B cell (primary cell): ENCODE measurements at regions not wholly inside any gene's neighbourhood (a gene's known extent, or its start where the extent isn't known, plus 50 kb on each side); places are given as distances from the start of the nearest gene placed in this dataset.

Experiments
- ATAC-seq: fragments of 200-7000 bp; cut with Tn5 transposase; one replicate; pipeline ENCODE4 v1.10.0; 2021; ENCODE audit warnings: low read depth, mild to moderate bottlenecking, moderate number of reproducible peaks, moderate library complexity
- CTCF ChIA-PET: fragments of 350-600 bp; sonication (Branson Sonifier 250); formaldehyde crosslinking; loops from one replicate; lab custom pipeline; 2021; ENCODE audit warnings: antibody characterized with exemption, inconsistent platforms; lab: Charles Lee
- POLR2A ChIA-PET: fragments of 350-600 bp; sonication (Branson Sonifier 250); formaldehyde crosslinking; loops from one replicate; lab custom pipeline; 2021; ENCODE audit warnings: antibody characterized with exemption; lab: Charles Lee
- DNase-seq: peaks from one replicate; pipeline ENCODE4 v3.0.0; 2013
- H2AFZ ChIP-seq: 2 replicates; pipeline ENCODE4 v1.6.1; 2012; ENCODE audit warnings: mild to moderate bottlenecking, low read depth, low read length; ENCODE audit not compliant: insufficient read depth, poor library complexity, severe bottlenecking
- H3K27ac ChIP-seq, 2 donors: 1 replicate in 1 of 2; 2 replicates in 1 of 2; pipeline ENCODE4 v1.5.1; 2012 to 2013; ENCODE audit warnings: low read length in 2 of 2, mild to moderate bottlenecking in 2 of 2, moderate library complexity in 1 of 2
- H3K27me3 ChIP-seq, 4 experiments: fragments of 200-600 bp in 1 of 4; sonication (generic) in 1 of 4; replicated peaks in 1 of 4; 1 replicate in 2 of 4; 2 replicates in 2 of 4; pipeline versions ENCODE4 v1.6.1 to v1.7.0; 2013 to 2016; ENCODE audit warnings: low read length in 3 of 4, mild to moderate bottlenecking in 2 of 4, mixed read lengths in 1 of 4, moderate library complexity in 1 of 4; ENCODE audit not compliant: insufficient read depth in 4 of 4, control insufficient read depth in 3 of 4; ENCODE audit errors: control extremely low read depth in 1 of 4
- H3K36me3 ChIP-seq, 2 experiments: replicated peaks in 1 of 2; 1 replicate in 1 of 2; 2 replicates in 1 of 2; pipeline versions ENCODE4 v1.6.1 to v1.7.1; 2013; ENCODE audit warnings: low read length in 1 of 2; ENCODE audit not compliant: insufficient read depth in 2 of 2, control insufficient read depth in 1 of 2; ENCODE audit errors: control extremely low read depth in 1 of 2, extremely low read depth in 1 of 2
- H3K4me1 ChIP-seq, 2 donors: fragments of 200-600 bp in 1 of 2; sonication (generic) in 1 of 2; 1 replicate in 1 of 2; 2 replicates in 1 of 2; pipeline versions ENCODE4 v1.5.1 to v1.6.1; 2013 to 2017; ENCODE audit warnings: low read length in 2 of 2; ENCODE audit not compliant: control insufficient read depth in 2 of 2, insufficient read depth in 2 of 2
- H3K4me2 ChIP-seq: replicated peaks from 2 replicates; pipeline ENCODE3; 2012; ENCODE audit warnings: mild to moderate bottlenecking, low read depth, low read length; ENCODE audit not compliant: poor library complexity, severe bottlenecking
- H3K4me3 ChIP-seq, 5 experiments: fragments of 200-600 bp in 1 of 5; sonication (generic) in 1 of 5; 1 replicate in 3 of 5; 2 replicates in 2 of 5; pipeline versions ENCODE4 v1.5.1 to v1.7.0; 2011 to 2016; ENCODE audit warnings: low read length in 4 of 5, mild to moderate bottlenecking in 4 of 5, low read depth in 2 of 5, control low read depth in 1 of 5, moderate library complexity in 1 of 5; ENCODE audit not compliant: insufficient read depth in 1 of 5; ENCODE audit errors: control extremely low read depth in 1 of 5, extremely low read depth in 1 of 5
- H3K79me2 ChIP-seq: fragments of 200-600 bp; sonication (generic); one replicate; pipeline ENCODE4 v1.6.0; 2016; ENCODE audit warnings: low read length; ENCODE audit not compliant: control insufficient read depth, insufficient read depth
- H3K9ac ChIP-seq: fragments of 200-600 bp; sonication (generic); 2 replicates; pipeline ENCODE4 v1.6.1; 2017; ENCODE audit warnings: mild to moderate bottlenecking, low read length, moderate library complexity
- H3K9me3 ChIP-seq, 3 donors: one replicate each; pipeline versions ENCODE4 v1.6.1 to v1.7.1; 2013; ENCODE audit warnings: low read length in 2 of 3; ENCODE audit not compliant: control insufficient read depth in 2 of 3, insufficient read depth in 1 of 3; ENCODE audit errors: control extremely low read depth in 1 of 3
- H4K20me1 ChIP-seq: 2 replicates; pipeline ENCODE4 v1.6.0; 2012; ENCODE audit warnings: mild to moderate bottlenecking, low read length; ENCODE audit not compliant: insufficient read depth, control insufficient read depth, poor library complexity, severe bottlenecking
- H3K27ac Mint-ChIP-seq: one replicate; pipeline ENCODE4 v1.8.0; 2021; ENCODE audit warnings: mixed read lengths
- H3K27me3 Mint-ChIP-seq: one replicate; pipeline ENCODE4 v1.8.0; 2021; ENCODE audit warnings: mixed read lengths
- H3K4me1 Mint-ChIP-seq: one replicate; pipeline ENCODE4 v1.8.0; 2021; ENCODE audit warnings: mixed read lengths
- H3K4me3 Mint-ChIP-seq: one replicate; pipeline ENCODE4 v1.8.0; 2021; ENCODE audit warnings: mixed read lengths
- H3K9me3 Mint-ChIP-seq: one replicate; pipeline ENCODE4 v1.8.0; 2022; ENCODE audit warnings: mixed read lengths; ENCODE audit not compliant: insufficient read depth
- EZH2 ChIP-seq: IDR thresholded peaks from 2 replicates; pipeline ENCODE4 v1.6.1; 2012; ENCODE audit warnings: borderline replicate concordance, low read depth, mild to moderate bottlenecking, moderate library complexity, low read length; ENCODE audit not compliant: insufficient read depth, poor library complexity, severe bottlenecking
- WGBS: methylation state at CpG from one replicate; pipeline ENCODE4 v1.1.5; 2013; ENCODE audit warnings: missing lambda C conversion rate; ENCODE audit not compliant: insufficient coverage; 5-methylcytosine and 5-hydroxymethylcytosine counted together
- intact Hi-C: fragments of 100-400 bp; cut with micrococcal nuclease; formaldehyde crosslinking; loops from one replicate; pipeline ENCODE4 v1.10.0; 2022
- TF ChIP-seq, protein P1 (sequence below): fragments of 200-600 bp; IDR thresholded peaks from one replicate; pipeline ENCODE4 v1.8.0; 2022; ENCODE audit warnings: antibody characterized with exemption, mild to moderate bottlenecking

GRCh38 chr18:64401268-64402060 lies 252.6 kb upstream of the LINC00305 start:
- Histone ChIP-seq H3K4me3 (no peak overlapping the region), H3K36me3 (no peaks in the 10 kb centered on the region), H3K27ac (no peak overlapping the region), H3K4me2 (no peak overlapping the region), H3K9me3 (peaks cover 0 to 1% (median 0%) of the 10 kb centered on the region in 3 donors), H3K4me1 (peaks cover 0 to 10% of the 10 kb centered on the region in 2 donors), H3K27me3 (no peaks in the 10 kb centered on the region), H4K20me1 (no peaks in the 10 kb centered on the region), H2AFZ (no peak overlapping the region), H3K9ac (no peak overlapping the region), H3K79me2 (no peaks in the 10 kb centered on the region)
- H3K27ac Mint-ChIP-seq = no peak overlapping the region
- intact Hi-C loops = no loop called here
- H3K9me3 Mint-ChIP-seq = no peaks in the 10 kb centered on the region
- no peak for ATAC-seq
- TF ChIP-seq EZH2 = no peak
- TF ChIP-seq, protein P1, sequence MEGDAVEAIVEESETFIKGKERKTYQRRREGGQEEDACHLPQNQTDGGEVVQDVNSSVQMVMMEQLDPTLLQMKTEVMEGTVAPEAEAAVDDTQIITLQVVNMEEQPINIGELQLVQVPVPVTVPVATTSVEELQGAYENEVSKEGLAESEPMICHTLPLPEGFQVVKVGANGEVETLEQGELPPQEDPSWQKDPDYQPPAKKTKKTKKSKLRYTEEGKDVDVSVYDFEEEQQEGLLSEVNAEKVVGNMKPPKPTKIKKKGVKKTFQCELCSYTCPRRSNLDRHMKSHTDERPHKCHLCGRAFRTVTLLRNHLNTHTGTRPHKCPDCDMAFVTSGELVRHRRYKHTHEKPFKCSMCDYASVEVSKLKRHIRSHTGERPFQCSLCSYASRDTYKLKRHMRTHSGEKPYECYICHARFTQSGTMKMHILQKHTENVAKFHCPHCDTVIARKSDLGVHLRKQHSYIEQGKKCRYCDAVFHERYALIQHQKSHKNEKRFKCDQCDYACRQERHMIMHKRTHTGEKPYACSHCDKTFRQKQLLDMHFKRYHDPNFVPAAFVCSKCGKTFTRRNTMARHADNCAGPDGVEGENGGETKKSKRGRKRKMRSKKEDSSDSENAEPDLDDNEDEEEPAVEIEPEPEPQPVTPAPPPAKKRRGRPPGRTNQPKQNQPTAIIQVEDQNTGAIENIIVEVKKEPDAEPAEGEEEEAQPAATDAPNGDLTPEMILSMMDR = no peak
- ChIA-PET POLR2A (no interaction called here), CTCF (no interaction called here)
- H3K4me3 Mint-ChIP-seq = no peak overlapping the region
- H3K27me3 Mint-ChIP-seq = no peaks in the 10 kb centered on the region
- no CpG with 5 or more reads among the region's 1 CpG for WGBS
- peaks cover 11% of the 10 kb centered on the region for H3K4me1 Mint-ChIP-seq
- DNase-seq = no peak

GRCh38 chr18:64399566-64399965 lies 250.7 kb upstream of the LINC00305 start:
- intact Hi-C loops = no loop called here
- Histone ChIP-seq H3K4me1 (peaks cover 0 to 9% of the 10 kb centered on the region in 2 donors), H3K27me3 (no peaks in the 10 kb centered on the region), H3K4me3 (no peak overlapping the region), H3K9ac (no peak overlapping the region), H3K27ac (no peak overlapping the region), H3K36me3 (no peaks in the 10 kb centered on the region), H4K20me1 (no peaks in the 10 kb centered on the region), H3K79me2 (no peaks in the 10 kb centered on the region), H2AFZ (no peak overlapping the region), H3K9me3 (peaks cover 0 to 1% (median 0%) of the 10 kb centered on the region in 3 donors), H3K4me2 (no peak overlapping the region)
- no peaks in the 10 kb centered on the region for H3K27me3 Mint-ChIP-seq
- H3K27ac Mint-ChIP-seq = no peak overlapping the region
- no peak for DNase-seq
- peaks cover 11% of the 10 kb centered on the region for H3K4me1 Mint-ChIP-seq
- no peak for ATAC-seq
- no peaks in the 10 kb centered on the region for H3K9me3 Mint-ChIP-seq
- H3K4me3 Mint-ChIP-seq = no peak overlapping the region
- 100% methylated on average over 3 of the region's 3 CpGs for WGBS
- CTCF ChIA-PET = no interaction called here
- TF ChIP-seq EZH2 = no peak
- TF ChIP-seq, protein P1 = no peak
- POLR2A ChIA-PET = no interaction called here
